BE2C (cell line): ENCODE measurements at regions not wholly inside any gene's neighbourhood (a gene's known extent, or its start where the extent isn't known, plus 50 kb on each side); places are given as distances from the start of the nearest gene placed in this dataset.

Experiments used
- DNase-seq: peaks from one replicate; pipeline ENCODE4 v3.0.0-alpha.2; 2020
- H3K27me3 ChIP-seq: fragments of 250-450 bp; sonication (Bioruptor Pico); 2 replicates; pipeline ENCODE4 v1.5.1; 2020; ENCODE audit warnings: mild to moderate bottlenecking
- H3K36me3 ChIP-seq: fragments of 250-450 bp; sonication (Bioruptor Pico); 2 replicates; pipeline ENCODE4 v1.5.1; 2020; ENCODE audit warnings: mild to moderate bottlenecking
- H3K4me1 ChIP-seq: fragments of 250-450 bp; sonication (Bioruptor Pico); 2 replicates; pipeline ENCODE4 v1.5.1; 2020
- H3K4me3 ChIP-seq: 2 replicates; pipeline ENCODE4 v1.5.1; 2011; ENCODE audit warnings: low read depth, low read length
- H3K9me3 ChIP-seq: fragments of 250-450 bp; sonication (Bioruptor Pico); 2 replicates; pipeline ENCODE4 v1.5.1; 2020
- TF ChIP-seq, protein P1 (sequence below): IDR thresholded peaks from 2 replicates; pipeline ENCODE4 v1.5.1; 2012; ENCODE audit warnings: mild to moderate bottlenecking, low read depth, low read length

GRCh38 chr5:114099161-114099560, 262.7 kb upstream of the KCNN2 start:
- no peaks in the 10 kb centered on the region for H3K9me3 ChIP-seq
- DNase-seq, result no peak
- H3K4me3 ChIP-seq, result no peak overlapping the region
- no peaks in the 10 kb centered on the region for H3K36me3 ChIP-seq
- H3K27me3 ChIP-seq, result no peaks in the 10 kb centered on the region
- no peaks in the 10 kb centered on the region for H3K4me1 ChIP-seq
- TF ChIP-seq, protein P1, sequence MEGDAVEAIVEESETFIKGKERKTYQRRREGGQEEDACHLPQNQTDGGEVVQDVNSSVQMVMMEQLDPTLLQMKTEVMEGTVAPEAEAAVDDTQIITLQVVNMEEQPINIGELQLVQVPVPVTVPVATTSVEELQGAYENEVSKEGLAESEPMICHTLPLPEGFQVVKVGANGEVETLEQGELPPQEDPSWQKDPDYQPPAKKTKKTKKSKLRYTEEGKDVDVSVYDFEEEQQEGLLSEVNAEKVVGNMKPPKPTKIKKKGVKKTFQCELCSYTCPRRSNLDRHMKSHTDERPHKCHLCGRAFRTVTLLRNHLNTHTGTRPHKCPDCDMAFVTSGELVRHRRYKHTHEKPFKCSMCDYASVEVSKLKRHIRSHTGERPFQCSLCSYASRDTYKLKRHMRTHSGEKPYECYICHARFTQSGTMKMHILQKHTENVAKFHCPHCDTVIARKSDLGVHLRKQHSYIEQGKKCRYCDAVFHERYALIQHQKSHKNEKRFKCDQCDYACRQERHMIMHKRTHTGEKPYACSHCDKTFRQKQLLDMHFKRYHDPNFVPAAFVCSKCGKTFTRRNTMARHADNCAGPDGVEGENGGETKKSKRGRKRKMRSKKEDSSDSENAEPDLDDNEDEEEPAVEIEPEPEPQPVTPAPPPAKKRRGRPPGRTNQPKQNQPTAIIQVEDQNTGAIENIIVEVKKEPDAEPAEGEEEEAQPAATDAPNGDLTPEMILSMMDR, result no peak

DNA sequence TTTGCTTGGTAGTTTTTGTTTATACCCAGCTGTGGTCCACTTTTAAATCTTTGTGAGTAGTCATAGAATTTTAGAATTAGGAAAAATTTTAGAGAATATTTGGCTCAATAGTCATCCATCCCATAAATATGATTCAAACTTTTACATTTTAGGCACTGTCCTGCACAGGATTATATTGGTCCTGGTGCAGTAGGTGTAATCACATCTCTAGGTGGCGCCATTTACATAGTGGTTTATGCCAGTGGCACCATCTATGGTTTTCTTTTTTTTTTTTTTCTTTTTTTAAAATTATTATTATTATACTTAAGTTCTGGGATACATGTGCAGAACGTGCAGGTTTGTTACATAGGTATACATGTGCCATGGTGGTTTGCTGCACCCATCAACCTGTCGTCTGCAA, 260.7 kb upstream of the KCNN2 start:
- TF ChIP-seq, protein P1, result peak; percentile 53
- Histone ChIP-seq H3K4me1 (no peaks in the 10 kb centered on the region), H3K4me3 (no peak overlapping the region), H3K36me3 (no peaks in the 10 kb centered on the region), H3K27me3 (no peaks in the 10 kb centered on the region), H3K9me3 (no peaks in the 10 kb centered on the region)
- peak; percentile 37 for DNase-seq

- Histone ChIP-seq H3K36me3 (no peaks in the 10 kb centered on the region), H3K9me3 (no peaks in the 10 kb centered on the region), H3K27me3 (no peaks in the 10 kb centered on the region), H3K4me3 (no peak overlapping the region), H3K4me1 (no peaks in the 10 kb centered on the region)
- no peak for DNase-seq
- TF ChIP-seq, protein P1, result no peak
Measured at GRCh38 chr5:114113604-114114003, 248.3 kb upstream of the KCNN2 start.

GRCh38 chr5:114116981-114117380, 244.9 kb upstream of the KCNN2 start:
- TF ChIP-seq, protein P1, result no peak
- H3K4me3 ChIP-seq, result no peak overlapping the region
- no peaks in the 10 kb centered on the region for H3K9me3 ChIP-seq
- DNase-seq, result no peak
- H3K4me1 ChIP-seq, result no peaks in the 10 kb centered on the region
- H3K27me3 ChIP-seq, result no peaks in the 10 kb centered on the region
- no peaks in the 10 kb centered on the region for H3K36me3 ChIP-seq

DNA sequence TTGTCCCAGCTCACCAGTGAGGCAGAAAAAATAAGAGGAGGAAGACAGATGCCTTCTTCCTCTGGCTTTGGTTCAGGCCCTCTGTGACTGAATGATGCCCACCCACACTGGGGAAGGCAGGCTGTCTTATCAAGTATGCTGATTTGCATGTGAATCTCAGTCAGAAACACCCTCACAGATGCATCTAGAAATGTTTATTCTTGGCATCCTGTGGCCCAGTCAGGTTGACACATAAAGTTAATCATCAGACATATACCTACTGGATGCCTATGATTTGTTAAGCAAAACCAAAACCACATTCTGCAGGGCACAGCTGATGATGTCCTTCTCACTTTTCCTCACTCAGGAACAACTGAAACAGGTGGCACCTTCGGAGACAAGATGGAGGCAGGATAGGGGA, 243.4 kb upstream of the KCNN2 start:
- Histone ChIP-seq H3K4me3 (no peak overlapping the region), H3K27me3 (no peaks in the 10 kb centered on the region), H3K4me1 (no peaks in the 10 kb centered on the region), H3K9me3 (no peaks in the 10 kb centered on the region), H3K36me3 (no peaks in the 10 kb centered on the region)
- DNase-seq, result no peak
- TF ChIP-seq, protein P1, result no peak

- Histone ChIP-seq H3K9me3 (no peaks in the 10 kb centered on the region), H3K4me3 (no peak overlapping the region), H3K27me3 (no peaks in the 10 kb centered on the region), H3K36me3 (no peaks in the 10 kb centered on the region), H3K4me1 (no peaks in the 10 kb centered on the region)
- no peak for DNase-seq
- TF ChIP-seq, protein P1, result no peak
Measured at GRCh38 chr5:114120166-114120565, 241.7 kb upstream of the KCNN2 start.
